IMR-90 (cell line): ENCODE measurements at regions not wholly inside any gene's neighbourhood (a gene's known extent, or its start where the extent isn't known, plus 50 kb on each side); places are given as distances from the start of the nearest gene placed in this dataset.

Experiments used
- ATAC-seq: fragments of 200-7000 bp; cut with Tn5 transposase; 2 replicates; pipeline ENCODE4 v1.9.1; 2020; ENCODE audit warnings: low read depth, mild to moderate bottlenecking, moderate library complexity
- BruUV-seq: library from RNA; stranded (reverse); fragments of 400-500 nt; replicated peaks from 2 replicates; lab custom pipeline; 2021; lab: Mats Ljungman, UMichigan
- CTCF ChIA-PET: fragments of 300-600 bp; formaldehyde crosslinking; extraction: SDS; loops from one replicate; lab custom pipeline; 2021; ENCODE audit warnings: antibody characterized with exemption; lab: Yijun Ruan, JAX
- POLR2A ChIA-PET: fragments of 300-600 bp; sonication (Branson Sonifier 250); formaldehyde crosslinking; loops from one replicate; lab custom pipeline; 2022; ENCODE audit warnings: antibody characterized with exemption; ENCODE audit not compliant: unreplicated experiment; lab: Charles Lee
- DNase-seq: peaks from one replicate; pipeline ENCODE4 v3.0.0; 2013
- H2AFZ ChIP-seq: replicated peaks from 2 replicates; pipeline ENCODE3; 2013; ENCODE audit warnings: low read length, mild to moderate bottlenecking; ENCODE audit not compliant: poor library complexity
- H2AK5ac ChIP-seq: 2 replicates; pipeline ENCODE4 v1.6.1; 2013; ENCODE audit warnings: low read depth, low read length, inconsistent platforms
- H2AK9ac ChIP-seq: replicated peaks from 2 replicates; pipeline ENCODE3; 2013; ENCODE audit warnings: mild to moderate bottlenecking, low read depth, low read length, moderate library complexity; ENCODE audit not compliant: poor library complexity
- H2BK120ac ChIP-seq: 2 replicates; pipeline ENCODE4 v1.6.1; 2013; ENCODE audit warnings: low read depth, low read length, inconsistent platforms
- H2BK15ac ChIP-seq: 3 replicates; pipeline ENCODE4 v1.6.1; 2013; ENCODE audit warnings: low read depth, low read length, inconsistent platforms
- H2BK20ac ChIP-seq: 2 replicates; pipeline ENCODE4 v1.6.1; 2013; ENCODE audit warnings: low read depth, mild to moderate bottlenecking, inconsistent platforms, low read length, moderate library complexity
- H2BK5ac ChIP-seq: 2 replicates; pipeline ENCODE4 v1.6.1; 2013; ENCODE audit warnings: mild to moderate bottlenecking, low read depth, low read length, inconsistent platforms; ENCODE audit not compliant: poor library complexity, severe bottlenecking
- H3K14ac ChIP-seq: replicated peaks from 2 replicates; pipeline ENCODE4 v1.6.1; 2013; ENCODE audit warnings: low read depth, low read length, inconsistent platforms
- H3K18ac ChIP-seq: 2 replicates; pipeline ENCODE4 v1.6.1; 2013; ENCODE audit warnings: low read depth, low read length, control low read depth
- H3K23ac ChIP-seq: 2 replicates; pipeline ENCODE4 v1.6.1; 2013; ENCODE audit warnings: low read depth, low read length, inconsistent platforms
- H3K27ac ChIP-seq: 2 replicates; pipeline ENCODE4 v1.5.1; 2013; ENCODE audit warnings: mild to moderate bottlenecking, control low read depth, low read length; ENCODE audit not compliant: insufficient read depth
- H3K27me3 ChIP-seq: 2 replicates; pipeline ENCODE4 v1.6.1; 2013; ENCODE audit warnings: low read length; ENCODE audit not compliant: control insufficient read depth, insufficient read depth
- H3K36me3 ChIP-seq: 2 replicates; pipeline ENCODE4 v1.6.1; 2013; ENCODE audit warnings: low read length, mixed read lengths; ENCODE audit not compliant: control insufficient read depth, insufficient read depth
- H3K4ac ChIP-seq: 2 replicates; pipeline ENCODE4 v1.6.1; 2013; ENCODE audit warnings: low read depth, low read length, inconsistent platforms
- H3K4me1 ChIP-seq: 2 replicates; pipeline ENCODE4 v1.6.1; 2013; ENCODE audit warnings: low read length, mixed read lengths; ENCODE audit not compliant: control insufficient read depth, insufficient read depth
- H3K4me2 ChIP-seq: 2 replicates; pipeline ENCODE4 v1.6.1; 2013; ENCODE audit warnings: low read depth, mild to moderate bottlenecking, control low read depth, low read length, moderate library complexity
- H3K4me3 ChIP-seq: 2 replicates; pipeline ENCODE4 v1.5.1; 2013; ENCODE audit warnings: low read depth, mild to moderate bottlenecking, control low read depth, low read length, moderate library complexity; ENCODE audit not compliant: insufficient read depth
- H3K56ac ChIP-seq: 2 replicates; pipeline ENCODE4 v1.6.1; 2013; ENCODE audit warnings: low read length, inconsistent platforms; ENCODE audit not compliant: insufficient read depth; ENCODE audit errors: extremely low read depth
- H3K79me1 ChIP-seq, 2 experiments: 2 replicates each; pipeline ENCODE4 v1.6.1; 2013; ENCODE audit warnings: low read length in 2 of 2, inconsistent platforms in 1 of 2, low read depth in 1 of 2
- H3K9ac ChIP-seq: 2 replicates; pipeline ENCODE4 v1.6.1; 2013; ENCODE audit warnings: low read depth, low read length, control low read depth
- H3K9me1 ChIP-seq: 2 replicates; pipeline ENCODE4 v1.6.1; 2013; ENCODE audit warnings: low read length, inconsistent platforms; ENCODE audit not compliant: insufficient read depth
- H3K9me3 ChIP-seq: 2 replicates; pipeline ENCODE4 v1.6.1; 2013; ENCODE audit warnings: low read length; ENCODE audit not compliant: control insufficient read depth, insufficient read depth
- H4K20me1 ChIP-seq: 2 replicates; pipeline ENCODE4 v1.6.1; 2013; ENCODE audit warnings: low read length, inconsistent platforms; ENCODE audit not compliant: insufficient read depth
- H4K5ac ChIP-seq: 2 replicates; pipeline ENCODE4 v1.6.1; 2013; ENCODE audit warnings: mild to moderate bottlenecking, low read depth, low read length, control low read depth
- H4K8ac ChIP-seq, 2 experiments: 2 replicates each; pipeline ENCODE4 v1.6.1; 2013; ENCODE audit warnings: low read depth in 2 of 2, low read length in 2 of 2, control low read depth in 1 of 2, inconsistent platforms in 1 of 2
- H4K91ac ChIP-seq: 2 replicates; pipeline ENCODE4 v1.6.1; 2013; ENCODE audit warnings: low read depth, low read length, inconsistent platforms; ENCODE audit not compliant: insufficient read depth
- BHLHE40 ChIP-seq: fragments of 150-350 bp; IDR thresholded peaks from 2 replicates; pipeline ENCODE4 v1.6.1; 2016; ENCODE audit warnings: mild to moderate bottlenecking, low read depth, low read length
- CEBPB ChIP-seq: IDR thresholded peaks from 2 replicates; pipeline ENCODE4 v1.6.1; 2012; ENCODE audit warnings: low read depth, low read length, improper control_type of control experiment
- CHD1 ChIP-seq: IDR thresholded peaks from 2 replicates; pipeline ENCODE4 v1.6.1; 2012; ENCODE audit warnings: low read depth, low read length, improper control_type of control experiment
- CTCF ChIP-seq: conservative IDR thresholded peaks from 2 replicates; pipeline ENCODE4 v1.5.1; 2012; ENCODE audit warnings: mild to moderate bottlenecking, low read depth, low read length, improper control_type of control experiment
- ELK1 ChIP-seq: fragments of 150-350 bp; IDR thresholded peaks from 2 replicates; pipeline ENCODE4 v1.6.1; 2016; ENCODE audit warnings: low read depth, mild to moderate bottlenecking, low read length, moderate library complexity, borderline replicate concordance
- FOS ChIP-seq: fragments of 150-350 bp; IDR thresholded peaks from 2 replicates; pipeline ENCODE4 v1.6.1; 2016; ENCODE audit warnings: low read depth, low read length
- MAFK ChIP-seq: IDR thresholded peaks from 2 replicates; pipeline ENCODE4 v1.6.1; 2012; ENCODE audit warnings: low read depth, low read length, improper control_type of control experiment
- MAZ ChIP-seq: IDR thresholded peaks from 2 replicates; pipeline ENCODE4 v1.6.1; 2012; ENCODE audit warnings: low read depth, mild to moderate bottlenecking, low read length, improper control_type of control experiment, moderate library complexity, borderline replicate concordance
- MXI1 ChIP-seq: IDR thresholded peaks from 2 replicates; pipeline ENCODE4 v1.6.1; 2012; ENCODE audit warnings: low read depth, mild to moderate bottlenecking, low read length, moderate library complexity, borderline replicate concordance
- NFE2L2 ChIP-seq: fragments of 150-350 bp; IDR thresholded peaks from 2 replicates; pipeline ENCODE4 v1.6.1; 2016; ENCODE audit warnings: low read depth, mild to moderate bottlenecking, low read length
- POLR2A ChIP-seq: IDR thresholded peaks from 2 replicates; pipeline ENCODE4 v1.6.1; 2012; ENCODE audit warnings: mild to moderate bottlenecking, low read depth, low read length
- RAD21 ChIP-seq: IDR thresholded peaks from 2 replicates; pipeline ENCODE4 v1.6.1; 2012; ENCODE audit warnings: low read length, improper control_type of control experiment
- RCOR1 ChIP-seq: IDR thresholded peaks from 2 replicates; pipeline ENCODE4 v1.6.1; 2012; ENCODE audit warnings: mild to moderate bottlenecking, low read length, improper control_type of control experiment; ENCODE audit not compliant: insufficient replicate concordance
- RFX5 ChIP-seq: IDR thresholded peaks from 2 replicates; pipeline ENCODE4 v1.8.0; 2012; ENCODE audit warnings: low read depth, mild to moderate bottlenecking, low read length, moderate library complexity
- SMC3 ChIP-seq: fragments of 150-350 bp; IDR thresholded peaks from 2 replicates; pipeline ENCODE4 v1.6.1; 2016; ENCODE audit warnings: low read depth, mild to moderate bottlenecking, antibody characterized with exemption, low read length, moderate library complexity
- USF2 ChIP-seq: fragments of 150-350 bp; IDR thresholded peaks from 2 replicates; pipeline ENCODE4 v1.6.1; 2017; ENCODE audit warnings: mild to moderate bottlenecking, antibody characterized with exemption, low read length, low read depth
- WGBS, 2 experiments: methylation state at CpG; one replicate each; pipeline versions ENCODE4 v1.1.5 to v1.1.7; 2013; ENCODE audit warnings: missing lambda C conversion rate in 2 of 2; ENCODE audit not compliant: insufficient read length in 1 of 2; ENCODE audit errors: extremely low coverage in 2 of 2; 5-methylcytosine and 5-hydroxymethylcytosine counted together
- dilution Hi-C: fragments of 300-500 bp; cut with HindIII; formaldehyde crosslinking; loops from one replicate; pipeline ENCODE4 v1.14.3; 2018; ENCODE audit warnings: low sequenced_read_pairs; ENCODE audit not compliant: unreplicated experiment
- in situ Hi-C: fragments of 300-500 bp; cut with MboI; formaldehyde crosslinking; loops from 3 replicates; pipeline ENCODE4 v1.14.3; 2019; ENCODE audit warnings: low sequenced_read_pairs, inconsistent platforms, mixed read lengths
- intact Hi-C: fragments of 100-400 bp; cut with micrococcal nuclease; formaldehyde crosslinking; loops from 2 replicates; pipeline ENCODE4 v1.10.0; 2022

DNA sequence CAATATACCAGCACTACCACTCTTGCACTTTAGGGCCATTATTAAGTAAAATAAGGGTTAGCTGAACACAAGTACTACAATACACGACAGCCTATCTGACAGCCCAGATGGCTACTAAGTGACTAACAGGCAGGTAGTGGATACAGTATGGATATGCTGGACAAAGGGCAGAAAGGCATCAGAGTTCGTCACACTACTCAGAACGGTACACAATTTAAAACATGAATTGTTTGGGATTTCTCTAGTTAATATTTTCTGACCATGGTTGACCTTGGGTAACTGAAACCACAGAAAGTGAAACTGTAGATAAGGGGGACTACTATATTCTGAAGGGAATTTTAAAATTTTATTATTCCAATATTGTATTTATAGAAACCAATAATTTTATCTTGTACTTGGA lies 101.3 kb upstream of the SKAP2 start:
- Histone ChIP-seq H3K56ac (no peak overlapping the region), H2BK5ac (no peak overlapping the region), H2AK9ac (no peak overlapping the region), H3K9ac (no peak overlapping the region), H3K36me3 (no peaks in the 10 kb centered on the region), H3K4me1 (no peaks in the 10 kb centered on the region), H2AFZ (no peak overlapping the region), H3K23ac (no peak overlapping the region), H2AK5ac (no peak overlapping the region), H3K27me3 (no peaks in the 10 kb centered on the region; the same call in 1 of the 2 replicates), H2BK20ac (no peak overlapping the region), H4K5ac (no peak overlapping the region), H2BK120ac (no peak overlapping the region), H2BK15ac (no peak overlapping the region), H3K9me3 (no peaks in the 10 kb centered on the region), H3K18ac (no peak overlapping the region), H3K9me1 (no peaks in the 10 kb centered on the region), H3K14ac (no peak overlapping the region), H3K4me2 (no peak overlapping the region), H3K4me3 (no peak overlapping the region), H3K27ac (no peak overlapping the region), H3K79me1 (no peaks in the 10 kb centered on the region), H4K91ac (no peak overlapping the region), H3K4ac (no peak overlapping the region), H4K8ac (no peak overlapping the region), H4K20me1 (no peaks in the 10 kb centered on the region)
- TF ChIP-seq RAD21 (no peak), CTCF (no peak), POLR2A (no peak), MAZ (no peak), SMC3 (no peak), RFX5 (no peak), RCOR1 (no peak), CEBPB (no peak), USF2 (no peak), FOS (no peak), CHD1 (no peak), ELK1 (no peak), MXI1 (no peak), MAFK (no peak), NFE2L2 (no peak), BHLHE40 (no peak)
- intact Hi-C loops, result no loop called here
- no CpG with 5 or more reads among the region's 3 CpGs for WGBS, 2 experiments
- ChIA-PET POLR2A (no interaction called here), CTCF (interaction anchor here (0.8 kb wide), 1 partner anchor 17 kb away, joined by 3 read pairs; no protein-coding TSS in a partner anchor)
- no TSS peak for BruUV-seq
- in situ Hi-C loops, result no loop called here
- DNase-seq (no peak), ATAC-seq (no peak)
- dilution Hi-C loops, result no loop called here
